ENCODE measurements at regions not wholly inside any gene's neighbourhood (a gene's known extent, or its start where the extent isn't known, plus 50 kb on each side); places are given as distances from the start of the nearest gene placed in this dataset.

GRCh38 chr17:69908626-69909368 lies 166.2 kb upstream of the KCNJ16 start:
- FAIRE-seq, result no peak

- no peak for FAIRE-seq
Measured at GRCh38 chr17:69909389-69909788, 165.6 kb upstream of the KCNJ16 start.

- no peak for FAIRE-seq
Measured at GRCh38 chr17:69912805-69913204, 162.2 kb upstream of the KCNJ16 start.

- FAIRE-seq, result no peak
Measured at GRCh38 chr17:69913216-69913615, 161.8 kb upstream of the KCNJ16 start.

GRCh38 chr17:69913616-69914015 lies 161.4 kb upstream of the KCNJ16 start:
- FAIRE-seq, result no peak

GRCh38 chr17:69914520-69914919 lies 160.5 kb upstream of the KCNJ16 start:
- FAIRE-seq, result no peak

- FAIRE-seq, result no peak
Measured at GRCh38 chr17:69916761-69917160, 158.3 kb upstream of the KCNJ16 start.

- no peak for FAIRE-seq
Measured at GRCh38 chr17:69918164-69918563, 156.9 kb upstream of the KCNJ16 start.

GRCh38 chr17:69919789-69920188 lies 155.2 kb upstream of the KCNJ16 start:
- FAIRE-seq, result no peak

- FAIRE-seq, result no peak
Measured at GRCh38 chr17:69921046-69921445, 154.0 kb upstream of the KCNJ16 start.

GRCh38 chr17:69928611-69929010 lies 146.4 kb upstream of the KCNJ16 start:
- FAIRE-seq, result no peak

- no peak for FAIRE-seq
Measured at GRCh38 chr17:69936996-69937395, 138.0 kb upstream of the KCNJ16 start.

- no peak for FAIRE-seq
Measured at GRCh38 chr17:69943058-69943457, 132.0 kb upstream of the KCNJ16 start.

GRCh38 chr17:69944406-69944805 lies 130.6 kb upstream of the KCNJ16 start:
- FAIRE-seq, result no peak

- no peak for FAIRE-seq
Measured at GRCh38 chr17:69945698-69946185, 129.3 kb upstream of the KCNJ16 start.

GRCh38 chr17:69947027-69947759 lies 127.8 kb upstream of the KCNJ16 start:
- FAIRE-seq, result no peak

GRCh38 chr17:69948406-69948805 lies 126.6 kb upstream of the KCNJ16 start:
- no peak for FAIRE-seq

- FAIRE-seq, result no peak
Measured at GRCh38 chr17:69949496-69949895, 125.5 kb upstream of the KCNJ16 start.

GRCh38 chr17:69949973-69950695 lies 124.9 kb upstream of the KCNJ16 start:
- no peak for FAIRE-seq

- FAIRE-seq, result no peak
Measured at GRCh38 chr17:69950701-69951418, 124.2 kb upstream of the KCNJ16 start.

GRCh38 chr17:69954241-69954925 lies 120.6 kb upstream of the KCNJ16 start:
- FAIRE-seq, result no peak

GRCh38 chr17:69958063-69958462 lies 117.0 kb upstream of the KCNJ16 start:
- FAIRE-seq, result no peak

All from A204.1 (cell line).